ENCODE measurements at regions not wholly inside any gene's neighbourhood (a gene's known extent, or its start where the extent isn't known, plus 50 kb on each side); places are given as distances from the start of the nearest gene placed in this dataset.

GRCh38 chr15:95468820-95469219, 861.7 kb upstream of the NR2F2 start:
- no peaks in the 10 kb centered on the region for H3K27me3 ChIP-seq (ENCODE audit: control insufficient read depth in 1 of 2, insufficient read depth in 2 of 2, low read length in 2 of 2)
- no peaks in the 10 kb centered on the region for H3K4me1 ChIP-seq (ENCODE audit: control insufficient read depth in 1 of 2, insufficient read depth in 2 of 2, low read length in 2 of 2)
- H3K27ac ChIP-seq (ENCODE audit: low read depth, low read length), result no peak overlapping the region

GRCh38 chr15:95469496-95470000, 861.0 kb upstream of the NR2F2 start:
- Histone ChIP-seq H3K36me3 (ENCODE audit: control insufficient read depth in 1 of 2, insufficient read depth in 2 of 2, low read length in 2 of 2) (no peaks in the 10 kb centered on the region), H3K9me3 (ENCODE audit: control insufficient read depth in 1 of 2, low read length in 2 of 2) (no peaks in the 10 kb centered on the region), H3K27ac (ENCODE audit: low read depth, low read length) (no peak overlapping the region), H3K9ac (ENCODE audit: low read depth in 1 of 2, low read length in 2 of 2) (no peak overlapping the region), H3K27me3 (ENCODE audit: control insufficient read depth in 1 of 2, insufficient read depth in 2 of 2, low read length in 2 of 2) (no peaks in the 10 kb centered on the region), H3K4me1 (ENCODE audit: control insufficient read depth in 1 of 2, insufficient read depth in 2 of 2, low read length in 2 of 2) (no peaks in the 10 kb centered on the region), H3K4me3 (ENCODE audit: low read depth in 1 of 2, low read length in 2 of 2) (no peak overlapping the region)

More at GRCh38 chr15:95468820-95469219, 861.7 kb upstream of the NR2F2 start:
- Histone ChIP-seq H3K9me3 (ENCODE audit: control insufficient read depth in 1 of 2, low read length in 2 of 2) (no peaks in the 10 kb centered on the region), H3K4me3 (ENCODE audit: low read depth in 1 of 2, low read length in 2 of 2) (no peak overlapping the region), H3K9ac (ENCODE audit: low read depth in 1 of 2, low read length in 2 of 2) (no peak overlapping the region), H3K36me3 (ENCODE audit: control insufficient read depth in 1 of 2, insufficient read depth in 2 of 2, low read length in 2 of 2) (no peaks in the 10 kb centered on the region)

GRCh38 chr15:95470529-95470928, 860.0 kb upstream of the NR2F2 start:
- H3K36me3 ChIP-seq (ENCODE audit: control insufficient read depth in 1 of 2, insufficient read depth in 2 of 2, low read length in 2 of 2), result no peaks in the 10 kb centered on the region
- no peaks in the 10 kb centered on the region for H3K9me3 ChIP-seq (ENCODE audit: control insufficient read depth in 1 of 2, low read length in 2 of 2)
- H3K27me3 ChIP-seq (ENCODE audit: control insufficient read depth in 1 of 2, insufficient read depth in 2 of 2, low read length in 2 of 2), result no peaks in the 10 kb centered on the region
- no peak overlapping the region for H3K4me3 ChIP-seq (ENCODE audit: low read depth in 1 of 2, low read length in 2 of 2)
- H3K4me1 ChIP-seq (ENCODE audit: control insufficient read depth in 1 of 2, insufficient read depth in 2 of 2, low read length in 2 of 2), result no peaks in the 10 kb centered on the region
- no peak overlapping the region for H3K9ac ChIP-seq (ENCODE audit: low read depth in 1 of 2, low read length in 2 of 2)
- no peak overlapping the region for H3K27ac ChIP-seq (ENCODE audit: low read depth, low read length)

GRCh38 chr15:95470997-95471689, 859.4 kb upstream of the NR2F2 start:
- Histone ChIP-seq H3K4me3 (ENCODE audit: low read depth in 1 of 2, low read length in 2 of 2) (no peak overlapping the region), H3K4me1 (ENCODE audit: control insufficient read depth in 1 of 2, insufficient read depth in 2 of 2, low read length in 2 of 2) (no peaks in the 10 kb centered on the region), H3K9ac (ENCODE audit: low read depth in 1 of 2, low read length in 2 of 2) (no peak overlapping the region), H3K27me3 (ENCODE audit: control insufficient read depth in 1 of 2, insufficient read depth in 2 of 2, low read length in 2 of 2) (no peaks in the 10 kb centered on the region), H3K27ac (ENCODE audit: low read depth, low read length) (no peak overlapping the region), H3K9me3 (ENCODE audit: control insufficient read depth in 1 of 2, low read length in 2 of 2) (no peaks in the 10 kb centered on the region), H3K36me3 (ENCODE audit: control insufficient read depth in 1 of 2, insufficient read depth in 2 of 2, low read length in 2 of 2) (no peaks in the 10 kb centered on the region)

- H3K9me3 ChIP-seq (ENCODE audit: control insufficient read depth in 1 of 2, low read length in 2 of 2), result no peaks in the 10 kb centered on the region
- no peak overlapping the region for H3K27ac ChIP-seq (ENCODE audit: low read depth, low read length)
- H3K36me3 ChIP-seq (ENCODE audit: control insufficient read depth in 1 of 2, insufficient read depth in 2 of 2, low read length in 2 of 2), result no peaks in the 10 kb centered on the region
- no peak overlapping the region for H3K4me3 ChIP-seq (ENCODE audit: low read depth in 1 of 2, low read length in 2 of 2)
- H3K4me1 ChIP-seq (ENCODE audit: control insufficient read depth in 1 of 2, insufficient read depth in 2 of 2, low read length in 2 of 2), result no peaks in the 10 kb centered on the region
- no peaks in the 10 kb centered on the region for H3K27me3 ChIP-seq (ENCODE audit: control insufficient read depth in 1 of 2, insufficient read depth in 2 of 2, low read length in 2 of 2)
- no peak overlapping the region for H3K9ac ChIP-seq (ENCODE audit: low read depth in 1 of 2, low read length in 2 of 2)
Observed at GRCh38 chr15:95471690-95472086, 858.8 kb upstream of the NR2F2 start.

GRCh38 chr15:95475067-95475466, 855.4 kb upstream of the NR2F2 start:
- Histone ChIP-seq H3K9ac (ENCODE audit: low read depth in 1 of 2, low read length in 2 of 2) (no peak overlapping the region), H3K4me3 (ENCODE audit: low read depth in 1 of 2, low read length in 2 of 2) (no peak overlapping the region), H3K9me3 (ENCODE audit: control insufficient read depth in 1 of 2, low read length in 2 of 2) (no peaks in the 10 kb centered on the region), H3K27me3 (ENCODE audit: control insufficient read depth in 1 of 2, insufficient read depth in 2 of 2, low read length in 2 of 2) (no peaks in the 10 kb centered on the region), H3K27ac (ENCODE audit: low read depth, low read length) (no peak overlapping the region), H3K36me3 (ENCODE audit: control insufficient read depth in 1 of 2, insufficient read depth in 2 of 2, low read length in 2 of 2) (no peaks in the 10 kb centered on the region), H3K4me1 (ENCODE audit: control insufficient read depth in 1 of 2, insufficient read depth in 2 of 2, low read length in 2 of 2) (no peaks in the 10 kb centered on the region)

- Histone ChIP-seq H3K36me3 (ENCODE audit: control insufficient read depth in 1 of 2, insufficient read depth in 2 of 2, low read length in 2 of 2) (no peaks in the 10 kb centered on the region), H3K9ac (ENCODE audit: low read depth in 1 of 2, low read length in 2 of 2) (no peak overlapping the region), H3K4me1 (ENCODE audit: control insufficient read depth in 1 of 2, insufficient read depth in 2 of 2, low read length in 2 of 2) (no peaks in the 10 kb centered on the region), H3K27ac (ENCODE audit: low read depth, low read length) (no peak overlapping the region), H3K27me3 (ENCODE audit: control insufficient read depth in 1 of 2, insufficient read depth in 2 of 2, low read length in 2 of 2) (no peaks in the 10 kb centered on the region), H3K4me3 (ENCODE audit: low read depth in 1 of 2, low read length in 2 of 2) (no peak overlapping the region), H3K9me3 (ENCODE audit: control insufficient read depth in 1 of 2, low read length in 2 of 2) (no peaks in the 10 kb centered on the region)
Observed at GRCh38 chr15:95479308-95479707, 851.2 kb upstream of the NR2F2 start.

GRCh38 chr15:95485367-95485766, 845.1 kb upstream of the NR2F2 start:
- Histone ChIP-seq H3K27me3 (ENCODE audit: control insufficient read depth in 1 of 2, insufficient read depth in 2 of 2, low read length in 2 of 2) (no peaks in the 10 kb centered on the region), H3K4me3 (ENCODE audit: low read depth in 1 of 2, low read length in 2 of 2) (no peak overlapping the region), H3K4me1 (ENCODE audit: control insufficient read depth in 1 of 2, insufficient read depth in 2 of 2, low read length in 2 of 2) (no peaks in the 10 kb centered on the region), H3K27ac (ENCODE audit: low read depth, low read length) (no peak overlapping the region), H3K9ac (ENCODE audit: low read depth in 1 of 2, low read length in 2 of 2) (no peak overlapping the region), H3K36me3 (ENCODE audit: control insufficient read depth in 1 of 2, insufficient read depth in 2 of 2, low read length in 2 of 2) (no peaks in the 10 kb centered on the region), H3K9me3 (ENCODE audit: control insufficient read depth in 1 of 2, low read length in 2 of 2) (peaks cover 0 to 5% of the 10 kb centered on the region in 2 donors)

GRCh38 chr15:95486224-95486623, 844.3 kb upstream of the NR2F2 start:
- Histone ChIP-seq H3K27me3 (ENCODE audit: control insufficient read depth in 1 of 2, insufficient read depth in 2 of 2, low read length in 2 of 2) (no peaks in the 10 kb centered on the region), H3K4me3 (ENCODE audit: low read depth in 1 of 2, low read length in 2 of 2) (no peak overlapping the region), H3K36me3 (ENCODE audit: control insufficient read depth in 1 of 2, insufficient read depth in 2 of 2, low read length in 2 of 2) (no peaks in the 10 kb centered on the region), H3K9ac (ENCODE audit: low read depth in 1 of 2, low read length in 2 of 2) (no peak overlapping the region), H3K27ac (ENCODE audit: low read depth, low read length) (no peak overlapping the region), H3K4me1 (ENCODE audit: control insufficient read depth in 1 of 2, insufficient read depth in 2 of 2, low read length in 2 of 2) (no peaks in the 10 kb centered on the region), H3K9me3 (ENCODE audit: control insufficient read depth in 1 of 2, low read length in 2 of 2) (peaks cover 0 to 5% of the 10 kb centered on the region in 2 donors)

GRCh38 chr15:95489103-95489502, 841.4 kb upstream of the NR2F2 start:
- H3K27ac ChIP-seq (ENCODE audit: low read depth, low read length), result no peak overlapping the region
- H3K9ac ChIP-seq (ENCODE audit: low read depth in 1 of 2, low read length in 2 of 2), result no peak overlapping the region
- H3K36me3 ChIP-seq (ENCODE audit: control insufficient read depth in 1 of 2, insufficient read depth in 2 of 2, low read length in 2 of 2), result no peaks in the 10 kb centered on the region
- no peaks in the 10 kb centered on the region for H3K27me3 ChIP-seq (ENCODE audit: control insufficient read depth in 1 of 2, insufficient read depth in 2 of 2, low read length in 2 of 2)
- H3K4me1 ChIP-seq (ENCODE audit: control insufficient read depth in 1 of 2, insufficient read depth in 2 of 2, low read length in 2 of 2), result no peaks in the 10 kb centered on the region
- peaks cover 0 to 5% of the 10 kb centered on the region in 2 donors for H3K9me3 ChIP-seq (ENCODE audit: control insufficient read depth in 1 of 2, low read length in 2 of 2)
- H3K4me3 ChIP-seq (ENCODE audit: low read depth in 1 of 2, low read length in 2 of 2), result no peak overlapping the region

Data from duodenal mucosa (tissue), 2 donors.